Ascending aorta (tissue), 2 donors: ENCODE measurements at regions not wholly inside any gene's neighbourhood (a gene's known extent, or its start where the extent isn't known, plus 50 kb on each side); places are given as distances from the start of the nearest gene placed in this dataset.

Source experiments
- DNase-seq, 2 donors: peaks; one replicate each; pipeline ENCODE4 v3.0.0-alpha.2; 2019; ENCODE audit warnings: low spot score in 2 of 2
- H3K27ac ChIP-seq, 2 donors: fragments of 200-600 bp; sonication (generic); one replicate each; pipeline ENCODE4 v1.5.1; 2016 to 2017; ENCODE audit warnings: mild to moderate bottlenecking in 1 of 2
- H3K27me3 ChIP-seq: fragments of 200-600 bp; sonication (generic); one replicate; pipeline ENCODE4 v1.5.1; 2017
- H3K36me3 ChIP-seq, 2 donors: fragments of 200-600 bp; sonication (generic); one replicate each; pipeline ENCODE4 v1.5.1; 2016
- H3K4me1 ChIP-seq, 2 donors: fragments of 200-600 bp; sonication (generic); one replicate each; pipeline ENCODE4 v1.5.1; 2016 to 2017; ENCODE audit warnings: mild to moderate bottlenecking in 1 of 2
- H3K4me3 ChIP-seq, 2 donors: fragments of 200-600 bp; sonication (generic); one replicate each; pipeline ENCODE4 v1.5.1; 2016 to 2017; ENCODE audit warnings: mild to moderate bottlenecking in 1 of 2
- H3K9me3 ChIP-seq, 2 donors: fragments of 200-600 bp; sonication (generic); one replicate each; pipeline ENCODE4 v1.5.1; 2016
- CTCF ChIP-seq, 3 experiments: fragments of 200-600 bp in 2 of 3; fragments of 450-650 bp in 1 of 3; sonication (generic) in 2 of 3; IDR thresholded peaks; one replicate each; pipeline ENCODE4 v1.5.1; 2016 to 2019; ENCODE audit warnings: antibody characterized with exemption in 3 of 3, mild to moderate bottlenecking in 1 of 3, moderate library complexity in 1 of 3
- intact Hi-C: fragments of 100-400 bp; cut with DNase I; formaldehyde crosslinking; loops from one replicate; pipeline ENCODE4 v1.15.1; 2023

GRCh38 chr7:157467496-157468212 lies 130.8 kb downstream of the DNAJB6 start:
- no peaks in the 10 kb centered on the region for H3K36me3 ChIP-seq
- H3K27ac ChIP-seq = no peak overlapping the region
- TF ChIP-seq CTCF (IDR thresholded peaks at IDR 0.05) = no peak
- no peaks in the 10 kb centered on the region for H3K4me1 ChIP-seq
- peaks cover 4% of the 10 kb centered on the region in 2 donors for H3K9me3 ChIP-seq
- no peaks in the 10 kb centered on the region for H3K27me3 ChIP-seq
- intact Hi-C loops = no loop called here
- DNase-seq = no peak
- no peak overlapping the region for H3K4me3 ChIP-seq

DNA sequence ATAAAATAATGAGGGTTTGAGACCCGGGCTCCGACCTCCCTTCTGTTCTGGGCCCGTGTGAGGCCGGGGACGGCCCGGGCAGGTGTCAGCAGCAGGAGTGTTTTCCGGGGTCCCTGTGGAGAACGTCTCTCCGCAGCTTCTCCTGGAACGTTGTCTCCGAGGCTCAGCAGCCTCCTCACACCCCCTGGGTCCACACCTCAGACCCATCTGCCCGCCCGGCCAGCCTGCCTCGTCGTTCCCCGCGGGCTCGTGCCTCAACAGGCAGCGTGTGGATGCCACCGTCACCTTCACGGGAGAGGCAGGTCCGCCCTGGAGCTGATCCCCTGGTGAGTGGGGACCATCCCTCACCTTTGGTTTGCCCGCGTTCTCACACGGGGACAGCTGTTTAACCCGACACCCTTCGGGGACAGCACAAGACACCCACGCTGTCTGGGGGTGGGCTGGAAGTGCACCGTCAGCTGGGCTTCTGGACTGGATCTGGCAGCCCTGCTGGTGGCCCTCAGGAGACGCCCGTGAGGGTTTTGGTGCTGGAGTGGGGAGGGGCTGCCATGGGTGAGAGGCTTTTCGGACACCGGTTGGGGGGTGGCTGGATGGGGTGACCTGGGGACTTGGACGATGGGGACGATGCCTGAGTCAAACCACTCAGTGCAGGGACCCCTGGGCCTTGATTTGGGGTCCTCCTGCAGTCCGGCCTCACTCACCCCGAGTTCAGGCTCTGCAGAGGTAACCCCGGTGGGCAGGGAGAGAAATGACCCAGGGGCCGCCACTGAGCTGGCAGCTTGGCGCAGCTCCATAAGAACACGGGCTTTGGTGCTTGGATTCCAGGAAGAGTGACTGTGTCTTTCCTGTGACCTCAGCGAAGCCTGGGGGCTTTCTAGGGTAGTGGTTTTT lies 131.7 kb downstream of the DNAJB6 start:
- intact Hi-C loops = no loop called here
- Histone ChIP-seq H3K27me3 (no peaks in the 10 kb centered on the region), H3K36me3 (no peaks in the 10 kb centered on the region), H3K4me3 (no peak overlapping the region), H3K9me3 (peaks cover 4 to 13% of the 10 kb centered on the region in 2 donors), H3K4me1 (no peaks in the 10 kb centered on the region), H3K27ac (no peak overlapping the region)
- no peak for TF ChIP-seq CTCF (IDR thresholded peaks at IDR 0.05)
- DNase-seq = peak in 1 of 2 donors; percentile 54

DNA sequence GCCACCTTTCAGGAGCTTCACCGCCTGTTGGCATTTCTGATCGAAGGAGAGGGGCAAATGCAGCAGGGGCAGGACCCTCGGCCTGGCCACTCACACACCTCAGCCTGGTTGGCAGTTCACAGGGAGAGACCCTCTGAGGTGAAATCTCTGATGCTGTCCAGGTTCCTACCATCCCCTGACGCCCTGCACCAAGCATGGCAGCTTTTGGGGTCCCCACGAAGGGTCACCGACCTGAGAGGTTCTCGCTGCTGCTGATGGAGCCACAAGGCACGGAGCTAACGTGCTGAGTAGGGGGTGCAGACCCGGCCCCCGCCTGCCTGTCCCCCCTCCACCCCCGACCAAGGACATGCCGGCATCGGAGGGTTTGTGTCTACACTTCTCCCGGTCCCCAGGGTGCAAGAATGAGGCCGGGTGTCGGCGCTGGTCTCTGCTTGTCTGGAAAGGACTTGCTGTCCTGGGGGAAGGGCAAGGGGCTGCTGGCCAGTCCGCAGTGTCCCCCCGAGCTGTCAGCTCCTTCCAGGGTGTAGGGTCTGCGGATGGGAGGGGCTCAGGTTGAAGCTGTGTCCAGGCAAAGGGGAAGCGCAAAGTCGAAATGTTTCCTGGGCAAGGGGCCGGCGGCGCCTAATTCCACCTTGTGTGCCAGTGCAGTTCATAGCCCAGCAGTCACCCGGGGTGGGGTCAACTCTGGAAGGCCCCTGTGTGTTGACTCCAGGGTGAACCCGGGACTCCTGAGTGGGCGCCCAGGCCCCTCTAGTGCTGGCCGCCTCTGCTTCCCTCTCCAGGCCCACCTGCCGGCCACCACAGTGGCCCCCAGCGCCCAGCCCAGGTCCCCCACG lies 132.6 kb downstream of the DNAJB6 start:
- intact Hi-C loops = no loop called here
- TF ChIP-seq CTCF (IDR thresholded peaks at IDR 0.05) = no peak
- H3K4me3 ChIP-seq = no peak overlapping the region
- H3K9me3 ChIP-seq = peaks cover 4 to 18% of the 10 kb centered on the region in 2 donors
- no peaks in the 10 kb centered on the region for H3K27me3 ChIP-seq
- H3K27ac ChIP-seq = no peak overlapping the region
- H3K4me1 ChIP-seq = no peaks in the 10 kb centered on the region
- DNase-seq = peak in 1 of 2 donors; percentile 39
- H3K36me3 ChIP-seq = no peaks in the 10 kb centered on the region

- H3K9me3 ChIP-seq = peaks cover 4 to 18% of the 10 kb centered on the region in 2 donors
- H3K4me1 ChIP-seq = no peaks in the 10 kb centered on the region
- H3K27me3 ChIP-seq = no peaks in the 10 kb centered on the region
- DNase-seq = no peak
- no peak overlapping the region for H3K27ac ChIP-seq
- H3K4me3 ChIP-seq = no peak overlapping the region
- H3K36me3 ChIP-seq = no peaks in the 10 kb centered on the region
- intact Hi-C loops = no loop called here
- TF ChIP-seq CTCF (IDR thresholded peaks at IDR 0.05) = no peak
These were observed 133.2 kb downstream of the DNAJB6 start for GRCh38 chr7:157470017-157470322.

DNA sequence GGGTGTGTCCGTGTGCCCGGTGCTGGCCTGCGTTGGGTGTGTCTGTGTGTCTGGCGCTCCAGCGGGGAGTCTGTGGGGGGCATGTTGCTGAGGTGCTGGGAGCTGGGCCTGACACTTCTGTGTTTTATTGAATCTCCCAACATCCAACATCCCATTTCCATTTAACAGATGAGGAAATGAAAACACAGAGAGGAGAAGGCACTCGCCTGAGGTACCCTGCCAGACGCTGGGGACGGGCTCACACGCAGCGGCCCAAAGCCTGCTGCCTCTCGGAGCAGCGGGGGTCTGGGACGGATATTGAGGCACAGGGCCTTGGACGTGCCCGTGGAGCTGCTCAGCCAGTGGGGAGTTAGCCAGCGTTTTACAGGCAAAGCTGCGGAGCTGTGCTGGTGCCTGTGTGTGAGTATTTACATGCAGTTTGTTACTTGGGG lies 133.9 kb downstream of the DNAJB6 start:
- Histone ChIP-seq H3K27me3 (no peaks in the 10 kb centered on the region), H3K9me3 (peaks cover 4 to 18% of the 10 kb centered on the region in 2 donors)
- DNase-seq = peak in 1 of 2 donors; percentile 42

More for the DNA sequence above, 133.9 kb downstream of the DNAJB6 start:
- Histone ChIP-seq H3K36me3 (no peaks in the 10 kb centered on the region), H3K4me1 (no peaks in the 10 kb centered on the region), H3K4me3 (no peak overlapping the region), H3K27ac (no peak overlapping the region)
- intact Hi-C loops = no loop called here
- no peak for TF ChIP-seq CTCF (IDR thresholded peaks at IDR 0.05)
